Activated CD4-positive, alpha-beta T cell treated with anti-CD3 and anti-CD28 coated beads, Interleukin-2, amount 50 U/mL, for 48 hours (primary cell): ENCODE measurements at regions not wholly inside any gene's neighbourhood (a gene's known extent, or its start where the extent isn't known, plus 50 kb on each side); places are given as distances from the start of the nearest gene placed in this dataset.

ENCODE experiments used
- DNase-seq, 2 experiments: peaks; one replicate each; pipeline ENCODE4 v3.0.0-alpha.2; 2020

DNA sequence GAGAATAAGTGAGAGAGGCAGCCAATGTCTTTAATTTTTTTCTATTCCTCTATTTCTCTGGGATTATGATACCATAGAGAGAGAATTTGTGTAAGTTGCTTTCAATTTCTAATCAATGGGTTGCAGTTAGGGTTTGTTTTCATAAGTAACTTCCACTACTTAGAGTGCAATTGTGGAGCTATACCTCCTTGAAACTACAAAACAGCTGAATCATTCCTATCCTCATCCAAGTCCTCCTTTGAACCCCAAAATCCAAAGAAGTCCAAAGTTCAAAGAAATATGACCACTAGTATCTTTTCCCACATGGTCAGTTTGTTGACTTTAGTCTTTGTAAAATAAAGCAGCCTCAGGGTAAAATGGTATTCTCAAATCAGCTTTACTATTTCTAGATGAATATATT lies 1085.4 kb upstream of the INTU start:
- no peak for DNase-seq

DNA sequence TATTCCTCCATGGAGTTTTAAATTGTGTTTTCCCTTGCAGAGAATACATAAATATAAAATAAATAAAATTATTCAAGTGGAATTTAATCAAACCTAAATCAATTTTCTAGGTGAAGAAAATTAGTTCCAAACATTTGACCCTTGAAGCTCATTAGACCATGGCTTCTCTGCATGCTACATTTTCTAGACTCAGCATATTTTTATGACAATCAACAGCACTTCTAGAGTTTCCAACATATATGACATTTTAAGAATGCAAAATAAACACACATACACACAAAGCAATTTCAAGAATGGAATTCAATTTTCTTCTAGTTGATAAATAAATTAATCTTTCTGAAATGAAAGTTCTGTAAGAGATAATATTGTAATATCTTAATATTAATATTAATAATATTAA lies 1083.9 kb upstream of the INTU start:
- DNase-seq, result no peak

DNA sequence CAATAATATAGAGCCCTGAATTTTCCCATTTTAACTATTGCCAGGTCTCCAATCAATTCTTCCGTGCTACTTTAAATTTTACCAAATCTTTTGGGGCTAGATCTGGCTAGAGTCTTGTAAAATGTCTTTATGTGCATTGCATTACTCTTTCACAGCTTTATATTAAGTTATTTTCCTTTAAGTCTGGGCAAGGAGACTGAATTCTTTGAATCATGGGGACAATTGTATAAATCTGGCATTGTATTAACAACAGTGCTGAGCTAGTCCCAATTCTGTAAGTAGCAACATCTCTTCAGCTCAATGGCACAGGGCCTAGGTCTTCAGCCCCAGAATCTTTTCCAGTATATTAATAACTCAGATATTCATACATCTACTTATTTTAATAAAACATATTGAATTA lies 1080.4 kb upstream of the INTU start:
- no peak for DNase-seq

DNA sequence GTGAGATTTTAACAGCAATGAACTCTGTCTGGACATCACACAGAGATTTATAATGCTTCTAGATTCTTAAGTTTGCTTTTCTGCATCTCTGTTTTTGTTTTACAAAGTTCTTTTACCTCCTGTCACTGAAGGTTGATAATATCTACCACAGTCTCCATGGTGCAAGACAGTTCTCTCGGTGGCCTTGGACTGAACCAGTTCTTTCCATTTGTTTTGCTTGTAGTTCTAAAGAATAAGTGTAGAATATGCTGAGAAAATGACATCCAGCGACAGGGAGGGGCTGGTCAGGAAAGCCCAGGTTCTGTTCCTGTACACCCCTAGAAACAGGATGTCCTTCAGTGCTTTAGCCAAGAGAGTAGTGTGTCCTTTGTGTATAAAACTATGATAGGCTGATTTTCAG lies 1079.5 kb upstream of the INTU start:
- no peak for DNase-seq

DNA sequence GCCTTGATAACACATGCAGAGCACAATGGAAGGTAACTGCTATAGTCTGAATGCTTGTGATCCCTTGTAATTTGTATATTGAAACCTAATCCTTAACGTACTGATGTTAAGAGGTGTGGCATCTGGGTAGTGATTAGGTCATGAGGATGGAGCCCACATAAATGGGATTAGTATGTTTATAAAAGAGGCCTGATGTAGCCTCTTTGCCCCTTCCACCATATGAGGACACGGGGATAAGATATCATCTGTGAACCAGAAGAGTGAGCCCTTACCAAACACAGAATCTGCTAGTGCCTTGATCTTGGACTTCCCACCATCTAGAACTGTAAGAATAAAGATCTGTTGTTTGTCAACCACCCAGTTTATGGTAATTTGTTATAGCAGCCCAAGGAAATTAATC lies 1074.2 kb upstream of the INTU start:
- no peak for DNase-seq

DNA sequence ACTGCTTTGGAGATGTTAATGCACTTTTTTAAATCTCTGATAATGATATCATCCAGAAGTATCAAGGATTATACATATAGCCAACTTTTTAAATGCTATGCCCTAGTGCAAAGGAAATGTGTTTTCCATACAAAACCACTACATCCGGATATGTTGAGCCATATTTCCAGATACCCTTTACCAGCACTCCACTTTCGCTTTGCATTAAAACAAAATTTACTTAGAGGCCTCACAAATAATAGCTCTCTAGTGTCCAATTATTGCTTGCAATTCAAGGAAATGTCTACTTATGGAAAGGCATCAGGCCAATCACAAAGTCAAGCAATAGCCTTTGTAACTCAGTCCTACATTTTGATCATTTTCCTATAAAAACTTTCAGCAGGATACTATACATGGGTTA lies 1072.8 kb upstream of the INTU start:
- DNase-seq, result no peak

DNA sequence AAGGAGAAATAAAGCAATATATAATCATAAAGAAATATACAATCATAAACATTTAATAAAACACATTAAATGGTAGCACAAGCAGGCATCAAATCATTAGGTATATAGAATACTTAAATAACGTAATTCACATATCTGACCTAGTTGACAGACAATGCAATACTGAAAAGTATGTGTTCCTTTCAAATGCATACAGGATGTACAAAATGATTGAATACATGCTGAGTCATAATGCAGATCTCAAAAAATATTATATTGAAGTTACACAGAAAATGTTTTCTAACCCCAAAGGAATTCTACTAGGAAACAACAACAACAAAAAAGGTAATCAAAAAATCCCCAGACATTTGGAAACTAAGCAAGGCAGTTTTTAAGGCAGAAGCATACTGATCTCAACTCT lies 1072.0 kb upstream of the INTU start:
- no peak for DNase-seq

DNA sequence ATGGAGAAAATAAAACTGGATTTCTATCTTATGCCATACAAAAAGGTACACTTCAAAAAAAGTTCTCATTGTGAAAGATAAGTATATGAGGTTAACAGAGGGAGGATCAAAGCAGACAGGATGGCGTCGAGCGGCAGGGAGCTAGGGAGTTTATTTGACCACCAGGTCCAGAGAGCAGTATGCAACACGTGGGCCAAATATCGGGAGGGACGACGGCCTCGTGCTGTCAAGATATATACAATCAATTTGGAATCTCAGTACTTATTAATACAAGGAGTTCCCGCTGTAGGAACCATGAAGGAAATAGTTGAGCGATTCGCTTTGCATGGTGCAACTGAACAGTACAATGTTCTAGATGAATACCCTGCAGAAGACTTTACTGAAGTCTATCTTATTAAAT lies 1069.4 kb upstream of the INTU start:
- DNase-seq, result no peak

DNA sequence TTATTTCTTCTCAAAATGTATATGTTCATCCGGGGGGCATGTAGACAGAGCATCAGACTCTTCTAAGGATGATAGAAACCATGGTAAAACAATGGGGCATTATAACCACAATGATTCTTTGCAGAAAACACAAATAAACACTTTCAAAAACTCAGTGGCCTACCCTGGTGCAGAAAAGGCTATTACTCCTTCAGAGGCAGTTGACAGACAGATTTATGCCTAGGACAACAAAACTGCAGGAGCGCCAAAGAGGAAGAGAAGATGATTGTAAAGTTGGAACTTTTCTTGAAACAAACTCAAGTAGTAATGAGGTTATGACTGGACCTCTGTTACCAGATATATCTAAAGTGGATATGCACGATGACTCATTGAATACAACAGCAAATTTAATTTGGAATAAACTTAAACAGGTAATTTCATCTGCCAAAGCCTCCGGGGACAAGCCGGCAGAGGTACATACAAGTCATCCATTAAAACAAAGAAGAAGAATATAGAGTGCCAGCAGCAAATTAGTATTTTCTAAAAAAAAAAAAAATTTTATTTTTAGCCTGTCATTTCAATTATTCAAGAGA lies 1068.4 kb upstream of the INTU start:
- no peak for DNase-seq

DNA sequence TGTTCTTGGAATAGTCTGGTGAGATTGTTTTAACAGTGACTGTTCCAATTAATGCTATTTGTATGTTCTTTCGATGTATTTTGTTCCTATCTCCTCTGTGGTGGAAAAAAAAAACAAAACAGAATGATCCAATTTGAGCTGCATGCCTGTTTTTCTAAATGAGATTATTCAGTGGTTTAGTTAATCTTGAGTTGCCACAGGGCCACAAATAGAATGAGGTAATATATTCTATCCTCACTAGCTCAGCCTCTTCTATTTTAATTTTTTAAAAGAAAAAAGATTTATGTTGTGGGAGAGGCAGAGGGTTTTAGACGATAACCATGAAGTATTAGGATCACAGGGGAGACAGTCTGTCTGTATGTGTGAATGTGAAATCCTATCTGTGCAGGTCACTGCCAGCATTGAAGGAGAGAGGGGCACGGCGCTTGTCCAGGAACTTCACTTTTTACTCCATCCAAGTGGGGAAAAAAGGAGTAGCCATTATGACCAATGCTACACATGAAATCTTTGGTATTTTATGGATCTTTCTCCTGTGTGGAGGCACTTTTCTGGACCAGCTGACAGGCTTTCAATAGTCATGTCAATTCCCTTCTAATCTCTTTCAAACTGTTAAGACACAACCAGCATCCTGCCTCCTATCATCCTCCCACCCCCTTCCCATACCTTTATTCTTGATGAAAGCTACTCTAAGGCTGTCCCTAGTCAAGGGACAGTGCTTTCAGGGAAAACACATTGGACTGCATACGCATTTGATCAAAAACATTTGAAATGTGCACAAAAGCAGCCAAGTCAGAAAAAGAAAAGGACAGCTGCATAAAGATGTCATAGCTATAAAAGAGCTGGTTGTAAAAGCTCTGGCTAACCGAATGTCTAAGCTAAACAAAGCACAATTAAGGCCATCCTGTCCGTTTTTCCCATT lies 1063.8 kb upstream of the INTU start:
- no peak for DNase-seq

DNA sequence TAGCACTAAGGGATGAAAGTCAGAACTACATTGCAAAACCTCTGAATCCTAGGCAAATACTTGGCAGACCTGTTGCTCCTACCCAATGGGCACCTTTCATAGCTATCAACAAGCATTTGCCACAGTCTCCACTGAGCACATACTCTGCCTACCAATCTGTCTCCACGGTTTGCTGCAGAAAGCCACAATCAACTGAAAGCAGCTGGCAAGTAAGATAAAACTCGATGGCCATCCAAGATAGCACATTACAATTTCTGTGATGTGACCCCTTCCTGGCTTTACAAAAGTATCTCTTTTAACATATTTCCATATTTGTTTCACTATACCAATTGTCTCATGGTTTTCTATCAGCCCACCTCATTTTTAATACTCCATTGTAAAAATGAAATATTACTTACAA lies 1060.5 kb upstream of the INTU start:
- DNase-seq, result no peak

DNA sequence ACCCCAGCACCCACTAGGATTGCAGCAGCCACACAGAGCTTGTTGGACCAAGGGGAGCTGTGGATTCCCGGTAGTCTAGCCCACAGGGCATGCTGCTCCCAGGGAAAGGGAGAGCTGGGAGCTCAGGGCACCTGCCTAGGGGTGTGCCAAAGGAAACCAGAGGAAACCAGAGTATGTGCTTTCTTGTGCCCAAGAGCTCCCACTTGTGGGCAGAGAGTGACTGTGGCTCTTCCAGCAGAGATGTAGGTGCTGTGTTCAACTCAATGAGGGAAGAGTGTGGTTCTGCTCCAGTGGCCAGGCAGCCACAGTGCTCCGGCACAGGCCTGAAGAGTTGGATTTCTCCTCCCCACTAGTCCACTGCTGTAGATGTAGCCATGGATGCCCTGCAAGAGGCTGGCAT lies 1050.0 kb upstream of the INTU start:
- DNase-seq, result no peak

DNA sequence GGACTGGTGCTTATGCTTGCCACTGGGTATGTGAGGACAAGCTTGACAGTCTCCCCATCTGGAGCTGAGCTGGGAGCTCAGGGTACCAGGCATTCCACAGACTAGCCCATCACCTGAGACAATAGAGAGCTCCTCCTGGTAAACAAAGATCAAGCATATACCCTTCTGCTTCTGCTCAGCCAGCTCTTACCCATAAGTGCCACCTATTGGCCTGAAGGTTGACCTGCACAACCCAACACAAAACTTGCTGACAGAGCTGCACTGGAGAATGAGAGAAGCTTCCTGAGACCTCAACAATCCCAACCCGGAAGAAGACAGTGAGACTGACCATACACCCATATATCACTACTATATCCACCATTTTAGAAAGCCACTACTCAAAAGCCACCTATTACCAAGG lies 1049.2 kb upstream of the INTU start:
- no peak for DNase-seq

DNA sequence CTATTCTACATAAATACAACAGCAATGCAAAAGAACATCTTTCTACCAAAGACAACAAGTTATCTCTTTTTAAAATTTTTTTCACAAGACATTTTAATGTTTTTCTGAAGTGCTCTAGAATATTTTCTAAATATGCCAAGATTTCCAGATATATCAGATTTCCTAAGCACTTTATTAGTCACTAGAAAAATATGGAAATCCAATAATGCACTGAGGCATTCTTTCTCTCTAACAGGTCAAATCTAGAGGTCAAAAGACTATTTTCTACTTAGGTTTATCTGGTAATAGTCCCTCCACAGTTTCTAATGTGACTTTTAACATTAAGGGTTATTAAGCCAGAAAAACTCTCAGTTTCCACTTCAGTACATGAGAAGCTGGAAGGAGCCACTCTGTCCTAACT lies 1041.2 kb upstream of the INTU start:
- DNase-seq, result no peak

DNA sequence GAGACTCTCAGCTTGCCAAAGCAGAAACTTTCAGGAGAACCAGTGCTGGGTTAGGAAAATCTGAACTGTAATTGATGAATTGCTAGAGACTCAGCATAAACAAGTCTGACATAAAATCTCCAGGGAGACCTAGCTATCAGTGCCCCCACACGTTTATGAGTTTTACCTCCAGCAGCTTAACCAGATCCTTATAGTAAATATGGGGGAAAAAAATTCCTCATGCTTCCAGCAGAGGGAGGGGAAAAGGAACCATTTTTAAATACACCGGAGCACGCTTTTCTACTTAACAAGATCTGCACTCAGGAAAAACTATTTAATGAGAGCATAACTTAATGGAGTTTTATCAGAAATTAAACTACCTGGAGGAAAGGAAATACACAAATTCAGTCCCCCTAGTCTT lies 1040.7 kb upstream of the INTU start:
- no peak for DNase-seq

DNA sequence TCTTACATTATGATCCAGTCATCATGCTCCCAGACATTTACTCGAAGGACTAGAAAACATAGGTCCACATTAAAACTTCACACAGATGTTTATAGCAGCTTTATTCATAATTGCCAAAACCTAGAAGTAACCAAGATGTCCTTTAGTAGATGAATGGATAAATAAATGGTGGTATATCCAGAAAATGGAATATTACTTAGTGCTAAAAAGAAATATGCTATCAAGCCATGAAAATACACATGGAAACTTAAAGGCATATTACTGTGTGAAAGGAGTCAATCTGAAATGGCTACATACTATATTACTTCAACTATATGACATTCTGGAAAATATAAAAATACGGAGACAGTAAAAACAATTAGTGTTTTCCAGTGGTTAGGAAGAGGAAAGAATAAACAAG lies 1039.1 kb upstream of the INTU start:
- no peak for DNase-seq

DNA sequence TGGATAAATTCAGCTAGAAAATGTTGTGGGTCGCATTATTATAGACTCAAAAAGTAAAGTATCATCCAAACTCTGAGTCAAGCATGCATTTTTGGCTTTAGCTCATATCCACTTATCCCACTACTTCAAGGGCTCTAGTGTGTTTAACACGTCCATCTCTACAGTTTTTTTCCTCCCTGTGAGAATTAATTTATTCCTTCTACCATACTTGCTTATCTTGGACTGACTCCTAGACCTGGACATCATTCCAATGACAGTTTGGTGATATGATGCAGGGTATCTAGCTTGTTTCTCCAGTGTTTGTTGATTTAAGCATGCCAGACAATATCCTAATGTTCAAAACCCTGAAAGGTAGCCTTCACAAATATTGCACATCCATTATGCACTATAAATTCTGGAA lies 1037.1 kb upstream of the INTU start:
- no peak for DNase-seq

DNA sequence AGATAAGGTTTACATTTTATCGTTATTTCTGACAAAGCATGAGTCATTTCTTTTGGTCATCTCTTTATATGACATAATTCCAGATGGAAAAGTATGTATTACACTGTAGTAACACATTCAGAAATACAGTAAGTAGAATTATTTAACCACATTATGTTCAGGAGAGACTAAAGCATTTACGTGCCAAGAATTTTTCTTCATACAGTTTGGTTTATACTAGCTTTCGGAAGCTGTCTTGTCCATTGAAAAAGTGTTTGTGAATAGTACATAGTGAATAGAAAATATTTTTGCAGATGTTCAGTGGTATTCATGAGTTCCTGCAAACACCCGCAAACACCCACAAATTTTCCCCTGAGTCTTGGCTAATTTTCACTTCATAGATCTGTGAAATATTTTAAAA lies 1033.0 kb upstream of the INTU start:
- no peak for DNase-seq

DNA sequence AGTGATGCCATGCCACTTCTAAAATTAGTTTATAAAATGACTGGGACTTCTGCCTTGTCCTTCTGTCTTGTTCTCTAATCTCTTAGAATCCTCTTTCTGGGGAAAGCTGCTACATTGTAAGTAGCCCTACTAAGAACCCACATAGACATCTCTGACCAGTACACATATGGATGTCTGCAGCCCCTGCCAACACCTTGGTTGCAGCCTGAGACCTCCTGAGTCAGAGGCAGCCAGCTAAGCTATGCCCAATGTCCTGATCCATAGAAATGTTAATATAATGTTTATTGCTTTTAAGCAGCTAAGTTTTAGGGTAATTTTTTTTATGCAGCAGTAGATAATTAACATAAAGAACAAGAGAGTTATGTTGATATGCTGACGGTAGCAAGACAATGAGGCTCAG lies 1029.5 kb upstream of the INTU start:
- no peak for DNase-seq

DNA sequence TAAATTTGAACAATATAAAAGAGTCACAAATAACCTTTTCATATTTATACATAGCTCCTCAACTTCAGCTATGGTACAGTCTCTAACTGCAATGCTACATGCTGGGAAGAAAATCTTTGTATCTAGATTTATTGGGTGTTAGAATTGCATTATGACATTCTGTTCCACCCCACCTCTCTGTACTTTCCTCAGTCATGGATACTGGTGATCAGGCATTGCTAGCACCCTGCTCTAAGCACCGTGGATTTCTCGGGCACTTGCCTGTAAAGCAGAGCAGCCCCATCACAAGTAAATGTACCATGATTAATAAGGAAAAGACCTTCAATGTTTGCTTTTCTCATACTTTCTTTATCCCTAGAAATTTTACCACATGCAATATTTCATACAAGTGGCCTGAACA lies 1028.9 kb upstream of the INTU start:
- DNase-seq, result no peak

DNA sequence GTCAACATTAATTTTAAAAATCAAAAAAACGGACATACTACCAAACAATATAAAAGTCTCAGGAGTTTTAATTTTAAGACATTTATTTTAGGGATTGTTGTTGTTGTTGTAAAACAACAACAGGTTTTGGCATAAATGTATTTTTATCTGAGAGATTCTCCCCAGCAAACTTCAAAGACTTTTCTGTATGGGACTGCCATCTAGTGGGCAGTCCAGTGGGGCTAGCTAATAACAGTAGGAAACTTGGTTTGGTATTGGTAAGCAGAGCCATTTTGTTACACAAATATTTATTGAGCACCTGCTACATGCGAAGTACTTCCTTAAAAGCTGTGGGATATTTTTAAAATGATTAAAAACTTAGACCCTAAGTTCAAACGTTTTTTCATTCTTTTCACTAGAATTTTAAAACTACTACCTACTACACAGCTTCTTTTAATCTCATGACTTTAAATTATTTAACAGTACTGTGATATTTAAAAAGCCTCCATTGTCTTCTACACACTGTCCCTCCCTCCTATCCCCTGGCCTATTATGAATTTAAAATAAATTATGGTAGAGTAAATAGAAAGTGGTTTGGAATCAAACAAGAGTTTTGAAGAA lies 1028.4 kb upstream of the INTU start:
- no peak for DNase-seq

DNA sequence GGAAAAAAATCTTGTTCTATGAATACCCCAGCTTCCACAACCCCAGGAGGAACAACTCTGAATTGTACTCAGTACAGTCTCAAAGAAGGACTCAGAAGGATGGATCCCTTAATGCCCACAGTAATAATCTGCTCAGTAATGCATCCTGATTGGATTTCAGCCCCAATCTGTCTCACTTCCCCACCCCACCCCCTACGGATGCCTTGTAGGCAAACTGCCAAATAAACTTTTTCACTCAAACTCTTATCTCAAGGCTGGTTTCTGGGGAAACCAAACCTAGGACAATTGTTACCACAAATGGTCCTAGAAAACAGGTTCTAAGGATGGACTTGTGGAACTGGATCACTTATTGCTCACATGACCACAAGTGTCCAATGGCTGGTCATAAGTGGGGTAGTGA lies 1021.8 kb upstream of the INTU start:
- no peak for DNase-seq

DNA sequence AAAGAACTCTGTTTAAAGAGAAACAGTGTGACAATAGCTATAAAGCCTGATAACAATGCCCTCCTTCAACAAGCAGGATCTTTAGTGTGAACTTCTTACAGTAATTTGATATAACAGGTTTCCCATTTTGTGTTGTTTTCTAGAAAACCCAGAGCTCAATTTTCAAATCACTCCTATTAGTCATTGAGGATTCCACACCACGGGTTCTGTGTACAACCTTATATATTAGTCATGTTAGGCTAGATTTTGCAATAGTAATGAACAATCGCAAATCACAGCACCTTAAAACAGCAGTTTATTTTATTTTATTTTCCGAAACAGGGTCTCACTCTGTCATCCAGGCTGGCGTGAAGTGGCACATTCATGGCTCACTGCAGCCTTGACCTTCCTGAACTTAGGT lies 1020.9 kb upstream of the INTU start:
- DNase-seq, result no peak

DNA sequence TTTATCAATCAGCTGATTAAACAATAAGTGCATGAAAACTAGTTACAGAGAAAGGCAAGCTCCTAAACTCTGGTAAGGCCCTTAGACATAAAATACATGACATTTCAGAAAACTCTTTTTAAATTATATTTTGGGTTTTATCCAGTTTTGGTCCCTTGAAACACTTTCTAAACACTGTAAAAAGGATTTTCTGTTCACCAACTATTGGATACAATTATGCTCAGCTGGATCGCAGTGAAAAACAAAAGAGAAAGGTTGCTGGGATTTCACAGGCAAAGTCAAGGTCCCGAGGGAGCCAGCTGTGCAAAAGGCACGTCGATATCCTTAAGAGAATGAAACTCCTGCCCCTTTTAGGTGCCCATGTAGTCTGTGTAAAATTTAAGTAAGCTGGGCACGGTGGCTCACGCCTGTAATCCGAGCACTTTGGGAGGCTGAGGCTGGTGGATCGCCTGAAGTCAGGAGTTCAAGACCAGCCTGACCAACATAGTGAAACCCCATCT lies 1018.4 kb upstream of the INTU start:
- DNase-seq, result no peak
